22Rv1 (cell line): ENCODE measurements at regions not wholly inside any gene's neighbourhood (a gene's known extent, or its start where the extent isn't known, plus 50 kb on each side); places are given as distances from the start of the nearest gene placed in this dataset.

Experiments
- ZFX ChIP-seq: fragments of 450-650 bp; IDR thresholded peaks from 2 replicates; pipeline ENCODE4 v1.6.1; 2017; ENCODE audit warnings: antibody characterized with exemption, borderline replicate concordance
- TF ChIP-seq, protein P1 (sequence below): fragments of 450-650 bp; IDR thresholded peaks from 2 replicates; pipeline ENCODE4 v1.5.1; 2017; ENCODE audit warnings: mild to moderate bottlenecking

DNA sequence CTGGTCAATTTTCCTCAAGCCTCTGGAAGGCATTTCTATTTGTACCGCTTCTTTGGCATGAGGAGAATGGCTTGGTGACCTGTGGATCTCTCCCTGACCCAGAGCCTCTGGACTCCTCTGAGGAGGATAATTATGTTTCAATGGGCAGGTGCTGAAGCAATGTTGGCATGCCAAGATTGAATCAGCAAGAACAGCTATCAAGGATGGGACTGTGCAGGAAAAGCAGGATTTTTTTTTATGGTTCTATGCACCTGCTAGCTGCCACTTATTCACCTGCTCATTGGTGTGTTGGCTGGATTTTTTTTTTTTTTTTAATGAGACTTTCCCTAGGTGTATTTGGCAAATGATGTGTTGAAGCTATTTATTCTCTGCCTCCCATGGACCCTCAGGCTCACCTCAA is 821.2 kb downstream of the RPA4 start:
- TF ChIP-seq, protein P1, sequence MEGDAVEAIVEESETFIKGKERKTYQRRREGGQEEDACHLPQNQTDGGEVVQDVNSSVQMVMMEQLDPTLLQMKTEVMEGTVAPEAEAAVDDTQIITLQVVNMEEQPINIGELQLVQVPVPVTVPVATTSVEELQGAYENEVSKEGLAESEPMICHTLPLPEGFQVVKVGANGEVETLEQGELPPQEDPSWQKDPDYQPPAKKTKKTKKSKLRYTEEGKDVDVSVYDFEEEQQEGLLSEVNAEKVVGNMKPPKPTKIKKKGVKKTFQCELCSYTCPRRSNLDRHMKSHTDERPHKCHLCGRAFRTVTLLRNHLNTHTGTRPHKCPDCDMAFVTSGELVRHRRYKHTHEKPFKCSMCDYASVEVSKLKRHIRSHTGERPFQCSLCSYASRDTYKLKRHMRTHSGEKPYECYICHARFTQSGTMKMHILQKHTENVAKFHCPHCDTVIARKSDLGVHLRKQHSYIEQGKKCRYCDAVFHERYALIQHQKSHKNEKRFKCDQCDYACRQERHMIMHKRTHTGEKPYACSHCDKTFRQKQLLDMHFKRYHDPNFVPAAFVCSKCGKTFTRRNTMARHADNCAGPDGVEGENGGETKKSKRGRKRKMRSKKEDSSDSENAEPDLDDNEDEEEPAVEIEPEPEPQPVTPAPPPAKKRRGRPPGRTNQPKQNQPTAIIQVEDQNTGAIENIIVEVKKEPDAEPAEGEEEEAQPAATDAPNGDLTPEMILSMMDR = no peak
- no peak for TF ChIP-seq ZFX
